Heart left ventricle (tissue), 13 donors: ENCODE measurements at regions not wholly inside any gene's neighbourhood (a gene's known extent, or its start where the extent isn't known, plus 50 kb on each side); places are given as distances from the start of the nearest gene placed in this dataset.

Experiments
- CTCF ChIP-seq, 12 donors: fragments of 200-600 bp; sonication (generic) in 4 of 12; IDR thresholded peaks; one replicate each; pipeline versions ENCODE4 v1.5.0 to v1.8.0; 2018 to 2022; ENCODE audit warnings: antibody characterized with exemption in 12 of 12, mild to moderate bottlenecking in 5 of 12
- POLR2A ChIP-seq, 2 donors: fragments of 450-650 bp; IDR thresholded peaks; one replicate each; pipeline ENCODE4 v1.6.1; 2017; ENCODE audit warnings: antibody characterized with exemption in 2 of 2, mild to moderate bottlenecking in 2 of 2, moderate library complexity in 2 of 2
- donor health status: ischemic (EF 13 %, LVEDD 7.1; RV severe dilation, severe dysfunction).
- donor health status: DM: no; HTN: yes; CAD: no.
- donor health status: DM: no; HTN: no; CAD: no.
- donor health status: ischemic (EF 25% LVEDD 6.9; RV normal size, moderate dysfunction).
- donor health status: ischemic (EF 25% LVEDD 5.7; RV mildly dilated, moderate dysfunction).
- donor health status: ischemic (EF 35%, LVEDD 5.7; RV mildly dilated, moderate dysfunction).
- donor health status: nonischemic (EF 11% LVEDD 7.7; RV severe dilation, severe dysfunction).
- donor health status: DM: yes; HTN: yes; CAD: no.
- donor health status: PGD.
- donor health status: ischemic (EF 29% LVEDD 5.4; RV normal size, mild dysfunction).
- donor health status: nonischemic (EF 23%, LVEDD 6.1; RV moderate dilation, normal function).

- TF ChIP-seq POLR2A (IDR thresholded peaks at IDR 0.05) (no peak), CTCF (IDR thresholded peaks at IDR 0.05) (no peak)
Observed at GRCh38 chr6:21377356-21377755, 216.2 kb upstream of the SOX4 start.
